Astrocyte of the spinal cord (primary cell): ENCODE measurements at regions not wholly inside any gene's neighbourhood (a gene's known extent, or its start where the extent isn't known, plus 50 kb on each side); places are given as distances from the start of the nearest gene placed in this dataset.

ENCODE experiments used
- DNase-seq: peaks from one replicate; pipeline ENCODE4 v3.0.0; 2011; ENCODE audit warnings: low read depth, low spot score
- H3K4me3 ChIP-seq: 2 replicates; pipeline ENCODE4 v1.5.1; 2011; ENCODE audit warnings: low read depth, mild to moderate bottlenecking, low read length, moderate library complexity
- CTCF ChIP-seq: IDR thresholded peaks from 2 replicates; pipeline ENCODE4 v1.5.1; 2012; ENCODE audit warnings: low read depth, mild to moderate bottlenecking, low read length, inconsistent platforms
- in situ Hi-C: cut with HindIII; loops from 2 replicates; pipeline ENCODE4 v1.10.0; 2017; ENCODE audit warnings: low sequenced_read_pairs

- in situ Hi-C loops: no loop called here
- no peak for DNase-seq
- no peak for TF ChIP-seq CTCF
- H3K4me3 ChIP-seq: no peak overlapping the region
Measured at GRCh38 chr5:54370982-54371381, 60.6 kb upstream of the ARL15 start.

- in situ Hi-C loops: no loop called here
- no peak for DNase-seq
- no peak overlapping the region for H3K4me3 ChIP-seq
- no peak for TF ChIP-seq CTCF
Measured at GRCh38 chr5:54367844-54368243, 57.5 kb upstream of the ARL15 start.

- H3K4me3 ChIP-seq: no peak overlapping the region
- in situ Hi-C loops: no loop called here
- TF ChIP-seq CTCF: no peak
- no peak for DNase-seq
Measured at GRCh38 chr5:54366707-54367106, 56.3 kb upstream of the ARL15 start.

GRCh38 chr5:54363669-54364068 lies 53.3 kb upstream of the ARL15 start:
- in situ Hi-C loops: no loop called here
- TF ChIP-seq CTCF: no peak
- no peak overlapping the region for H3K4me3 ChIP-seq
- no peak for DNase-seq

GRCh38 chr5:54362992-54363625 lies 52.7 kb upstream of the ARL15 start:
- H3K4me3 ChIP-seq: no peak overlapping the region
- DNase-seq: no peak
- TF ChIP-seq CTCF: no peak
- in situ Hi-C loops: no loop called here

GRCh38 chr5:54362434-54362833 lies 52.1 kb upstream of the ARL15 start:
- no peak overlapping the region for H3K4me3 ChIP-seq
- TF ChIP-seq CTCF: no peak
- peak; percentile 7 for DNase-seq
- in situ Hi-C loops: no loop called here
